Panc1 (cell line): ENCODE measurements at regions not wholly inside any gene's neighbourhood (a gene's known extent, or its start where the extent isn't known, plus 50 kb on each side); places are given as distances from the start of the nearest gene placed in this dataset.

Experiments used
- ATAC-seq: fragments of 200-7000 bp; cut with Tn5 transposase; 2 replicates; pipeline ENCODE4 v1.9.1; 2020; ENCODE audit warnings: mild to moderate bottlenecking, moderate library complexity
- BruUV-seq: library from RNA; stranded (reverse); fragments of 400-500 nt; replicated peaks from 2 replicates; lab custom pipeline; 2021; lab: Mats Ljungman, UMichigan
- CTCF ChIA-PET: fragments of 300-600 bp; sonication (Branson Sonifier 250); formaldehyde crosslinking; loops from one replicate; lab custom pipeline; 2022; ENCODE audit warnings: antibody characterized with exemption; lab: Charles Lee
- POLR2A ChIA-PET: fragments of 300-600 bp; sonication (Branson Sonifier 250); formaldehyde crosslinking; loops from one replicate; lab custom pipeline; 2022; ENCODE audit warnings: antibody characterized with exemption; lab: Charles Lee
- DNase-seq: peaks from one replicate; pipeline ENCODE4 v3.0.0-alpha.2; 2010; ENCODE audit warnings: low read depth, low spot score
- H3K27ac ChIP-seq: 2 replicates; pipeline ENCODE4 v1.5.1; 2011; ENCODE audit warnings: mild to moderate bottlenecking, low read length, inconsistent platforms
- H3K27me3 ChIP-seq: fragments of 200-500 bp; sonication (Bioruptor generic); 2 replicates; pipeline ENCODE4 v1.6.0; 2014; ENCODE audit warnings: low read length, inconsistent platforms; ENCODE audit not compliant: control insufficient read depth, insufficient read depth
- H3K36me3 ChIP-seq: fragments of 200-500 bp; sonication (Bioruptor generic); 2 replicates; pipeline ENCODE4 v1.5.1; 2014; ENCODE audit warnings: inconsistent platforms, mild to moderate bottlenecking, low read length, moderate library complexity; ENCODE audit not compliant: control insufficient read depth, insufficient read depth
- H3K4me1 ChIP-seq: 2 replicates; pipeline ENCODE4 v1.5.1; 2011; ENCODE audit warnings: inconsistent platforms, mild to moderate bottlenecking, low read length, moderate library complexity; ENCODE audit not compliant: control insufficient read depth, insufficient read depth
- H3K4me3 ChIP-seq, 2 experiments: 2 replicates each; pipeline ENCODE4 v1.5.1; 2011 to 2012; ENCODE audit warnings: low read depth in 2 of 2, low read length in 2 of 2, mild to moderate bottlenecking in 2 of 2, inconsistent platforms in 1 of 2, moderate library complexity in 1 of 2
- H3K9me3 ChIP-seq: fragments of 200-500 bp; sonication (Bioruptor generic); 2 replicates; pipeline ENCODE4 v1.5.1; 2014; ENCODE audit warnings: low read depth, mild to moderate bottlenecking, inconsistent platforms, low read length, moderate library complexity; ENCODE audit not compliant: control insufficient read depth, insufficient read depth
- CTCF ChIP-seq: fragments of 450-650 bp; IDR thresholded peaks from 2 replicates; pipeline ENCODE4 v1.5.1; 2017; ENCODE audit warnings: mild to moderate bottlenecking
- POLR2AphosphoS5 ChIP-seq: IDR thresholded peaks from 2 replicates; pipeline ENCODE4 v1.6.1; 2012; ENCODE audit warnings: mild to moderate bottlenecking, low read depth, low read length, moderate library complexity
- REST ChIP-seq, 2 experiments: IDR thresholded peaks; 2 replicates each; pipeline ENCODE4 v1.6.1; 2011 to 2012; ENCODE audit warnings: low read depth in 2 of 2, control low read depth in 1 of 2, low read length in 1 of 2, mild to moderate bottlenecking in 1 of 2, moderate library complexity in 1 of 2; ENCODE audit not compliant: insufficient read depth in 1 of 2
- SIN3A ChIP-seq: IDR thresholded peaks from 2 replicates; pipeline ENCODE4 v1.6.1; 2012; ENCODE audit warnings: low read depth, mild to moderate bottlenecking, low read length, moderate library complexity, borderline replicate concordance; ENCODE audit not compliant: insufficient read depth
- TCF7L2 ChIP-seq: IDR thresholded peaks from 2 replicates; pipeline ENCODE4 v1.6.1; 2011; ENCODE audit warnings: mild to moderate bottlenecking, low read depth, low read length, inconsistent platforms
- in situ Hi-C: cut with HindIII; loops from 2 replicates; pipeline ENCODE4 v1.10.0; 2016; ENCODE audit warnings: low sequenced_read_pairs, low pct_unique_long_range_greater_than_20kb
- intact Hi-C: fragments of 100-400 bp; cut with micrococcal nuclease; formaldehyde crosslinking; loops from one replicate; pipeline ENCODE4 v1.10.0; 2022; ENCODE audit not compliant: unreplicated experiment

- Histone ChIP-seq H3K4me3 (no peak overlapping the region), H3K27ac (no peak overlapping the region), H3K27me3 (peaks cover 2% of the 10 kb centered on the region), H3K4me1 (no peaks in the 10 kb centered on the region), H3K9me3 (no peaks in the 10 kb centered on the region), H3K36me3 (no peaks in the 10 kb centered on the region)
- POLR2A ChIA-PET: no interaction called here
- in situ Hi-C loops: no loop called here
- no TSS peak for BruUV-seq
- DNase-seq: no peak
- intact Hi-C loops: no loop called here
- no peak for ATAC-seq
- TF ChIP-seq SIN3A: no peak
- TF ChIP-seq CTCF: no peak
- no peak for TF ChIP-seq REST (IDR thresholded peaks at IDR 0.05; ENCODE audit: insufficient read depth in 1 of 2, low read depth in 2 of 2, low read length in 1 of 2)
- no peak for TF ChIP-seq TCF7L2
- no peak for TF ChIP-seq POLR2AphosphoS5
- CTCF ChIA-PET: no interaction called here
Observed at GRCh38 chr2:105674859-105675541, 69.7 kb upstream of the NCK2 start.

- no peak overlapping the region for H3K4me3 ChIP-seq
- TF ChIP-seq SIN3A: no peak
- TF ChIP-seq POLR2AphosphoS5: no peak
- TF ChIP-seq TCF7L2: no peak
- no peak for TF ChIP-seq REST (IDR thresholded peaks at IDR 0.05; ENCODE audit: insufficient read depth in 1 of 2, low read depth in 2 of 2, low read length in 1 of 2)
- no peak for TF ChIP-seq CTCF
- no peaks in the 10 kb centered on the region for H3K4me1 ChIP-seq
- peaks cover 2% of the 10 kb centered on the region for H3K27me3 ChIP-seq
- no peaks in the 10 kb centered on the region for H3K9me3 ChIP-seq
- POLR2A ChIA-PET: no interaction called here
- no peak overlapping the region for H3K27ac ChIP-seq
- BruUV-seq: no TSS peak
- CTCF ChIA-PET: no interaction called here
- ATAC-seq (no peak), DNase-seq (no peak)
- in situ Hi-C loops (no loop called here), intact Hi-C loops (no loop called here)
- H3K36me3 ChIP-seq: no peaks in the 10 kb centered on the region
Observed at GRCh38 chr2:105674401-105674800, 70.3 kb upstream of the NCK2 start.
